ENCODE measurements at regions not wholly inside any gene's neighbourhood (a gene's known extent, or its start where the extent isn't known, plus 50 kb on each side); places are given as distances from the start of the nearest gene placed in this dataset.

DNA sequence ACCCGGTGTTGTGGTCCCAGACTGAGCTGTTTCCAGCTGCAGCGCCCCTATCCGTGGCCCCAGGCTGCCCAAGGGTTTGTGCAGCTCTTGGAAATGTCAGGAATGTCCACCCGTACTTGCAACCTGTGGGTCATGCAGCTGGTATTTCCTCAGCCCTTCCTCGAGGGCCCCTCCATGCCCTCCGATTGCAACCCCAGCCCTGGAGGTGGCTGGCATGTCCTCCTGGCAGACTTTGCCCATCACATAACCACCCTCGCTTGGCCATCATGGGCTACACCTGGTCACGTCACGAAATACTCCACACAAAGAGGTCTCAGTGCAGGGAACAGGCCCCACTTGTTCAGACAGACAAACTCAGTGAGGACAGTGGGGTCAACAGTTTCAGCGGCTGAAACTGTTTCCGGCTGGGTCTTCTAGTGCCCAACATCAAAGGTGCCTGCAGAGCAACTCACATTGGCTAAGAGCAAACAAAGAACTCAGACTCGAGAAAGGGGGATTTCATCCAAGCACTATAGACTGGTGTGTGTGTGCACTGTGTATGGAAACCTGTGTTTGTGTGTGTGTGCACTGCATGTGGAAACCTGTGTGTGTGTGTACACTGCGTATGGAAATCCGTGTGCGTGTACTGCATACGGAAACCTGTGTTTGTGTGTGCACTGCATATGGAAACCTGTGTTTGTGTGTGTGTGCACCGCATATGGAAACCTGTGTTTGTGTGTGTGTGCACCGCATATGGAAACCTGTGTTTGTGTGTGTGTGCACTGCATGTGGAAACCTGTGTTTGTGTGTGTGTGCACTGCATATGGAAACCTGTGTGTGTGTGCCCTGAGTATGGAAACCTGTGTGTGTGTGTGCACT is 72.8 kb upstream of the CCND1 start:
- Histone ChIP-seq H3K27me3 (replicated peaks; ENCODE audit: insufficient read depth) (no peaks in the 10 kb centered on the region), H3K36me3 (ENCODE audit: low read depth) (no peaks in the 10 kb centered on the region), H2AFZ (no peak overlapping the region), H3F3A (ENCODE audit: insufficient read depth) (no peaks in the 10 kb centered on the region), H3K9me2 (ENCODE audit: insufficient read depth) (no peaks in the 10 kb centered on the region), H3K79me2 (ENCODE audit: insufficient read depth) (no peaks in the 10 kb centered on the region), H4K20me1 (ENCODE audit: insufficient read depth) (no peaks in the 10 kb centered on the region), H3K4me2 (ENCODE audit: unreplicated experiment) (peak overlapping the region; percentile 16), H3K4me3 (no peak overlapping the region), H3K9me3 (ENCODE audit: low read depth) (no peaks in the 10 kb centered on the region), H3K9ac (no peak overlapping the region), H3K4me1 (ENCODE audit: insufficient read depth) (peaks cover 21% of the 10 kb centered on the region), H3K27ac (no peak overlapping the region)
- TF ChIP-seq EZH2 (IDR thresholded peaks at IDR 0.05; ENCODE audit: insufficient read depth, poor library complexity, severe bottlenecking) (no peak), EZH2phosphoT487 (IDR thresholded peaks at IDR 0.05; ENCODE audit: insufficient read depth, low read depth) (no peak)
- DNase-seq = peak; percentile 44
- in situ Hi-C loops (cut with MboI) = no loop called here
- 63 to 71% methylated on average over 17 to 18 of the region's 18 CpGs for WGBS, 2 experiments (ENCODE audit: low coverage in 1 of 2, low lambda C conversion rate in 2 of 2, missing lambda C conversion rate in 2 of 2)

DNA sequence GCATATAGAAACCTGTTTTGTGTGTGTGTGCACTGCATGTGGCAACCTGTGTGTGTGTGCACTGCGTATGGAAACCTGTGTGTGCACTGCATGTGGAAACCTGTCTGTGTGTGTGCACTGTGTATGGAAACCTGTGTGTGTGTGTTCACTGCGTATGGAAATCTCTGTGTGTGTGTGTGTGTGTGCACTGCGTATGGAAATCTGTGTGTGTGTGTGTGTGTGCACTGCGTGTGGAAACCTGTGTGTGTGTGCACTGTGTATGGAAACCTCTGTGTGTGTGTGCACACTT is 72.2 kb upstream of the CCND1 start:
- TF ChIP-seq EZH2 (IDR thresholded peaks at IDR 0.05; ENCODE audit: insufficient read depth, poor library complexity, severe bottlenecking) (no peak), EZH2phosphoT487 (IDR thresholded peaks at IDR 0.05; ENCODE audit: insufficient read depth, low read depth) (no peak)
- 43 to 63% methylated on average over 3 to 4 of the region's 4 CpGs for WGBS, 2 experiments (ENCODE audit: low coverage in 1 of 2, low lambda C conversion rate in 2 of 2, missing lambda C conversion rate in 2 of 2)
- Histone ChIP-seq H4K20me1 (ENCODE audit: insufficient read depth) (no peaks in the 10 kb centered on the region), H3K79me2 (ENCODE audit: insufficient read depth) (no peaks in the 10 kb centered on the region), H3K9me3 (ENCODE audit: low read depth) (no peaks in the 10 kb centered on the region), H3F3A (ENCODE audit: insufficient read depth) (no peaks in the 10 kb centered on the region), H3K27ac (no peak overlapping the region), H3K4me3 (no peak overlapping the region), H3K9me2 (ENCODE audit: insufficient read depth) (no peaks in the 10 kb centered on the region), H3K9ac (no peak overlapping the region), H3K4me1 (ENCODE audit: insufficient read depth) (peaks cover 21% of the 10 kb centered on the region), H3K36me3 (ENCODE audit: low read depth) (no peaks in the 10 kb centered on the region), H3K4me2 (ENCODE audit: unreplicated experiment) (no peak overlapping the region), H3K27me3 (replicated peaks; ENCODE audit: insufficient read depth) (no peaks in the 10 kb centered on the region), H2AFZ (no peak overlapping the region)
- no peak for DNase-seq
- in situ Hi-C loops (cut with MboI) = no loop called here

GRCh38 chr11:69569306-69570200 is 71.4 kb upstream of the CCND1 start:
- in situ Hi-C loops (cut with MboI) = no loop called here
- WGBS, 2 experiments (ENCODE audit: low coverage in 1 of 2, low lambda C conversion rate in 2 of 2, missing lambda C conversion rate in 2 of 2) = 88% methylated on average over 19 to 21 of the region's 21 CpGs

DNA sequence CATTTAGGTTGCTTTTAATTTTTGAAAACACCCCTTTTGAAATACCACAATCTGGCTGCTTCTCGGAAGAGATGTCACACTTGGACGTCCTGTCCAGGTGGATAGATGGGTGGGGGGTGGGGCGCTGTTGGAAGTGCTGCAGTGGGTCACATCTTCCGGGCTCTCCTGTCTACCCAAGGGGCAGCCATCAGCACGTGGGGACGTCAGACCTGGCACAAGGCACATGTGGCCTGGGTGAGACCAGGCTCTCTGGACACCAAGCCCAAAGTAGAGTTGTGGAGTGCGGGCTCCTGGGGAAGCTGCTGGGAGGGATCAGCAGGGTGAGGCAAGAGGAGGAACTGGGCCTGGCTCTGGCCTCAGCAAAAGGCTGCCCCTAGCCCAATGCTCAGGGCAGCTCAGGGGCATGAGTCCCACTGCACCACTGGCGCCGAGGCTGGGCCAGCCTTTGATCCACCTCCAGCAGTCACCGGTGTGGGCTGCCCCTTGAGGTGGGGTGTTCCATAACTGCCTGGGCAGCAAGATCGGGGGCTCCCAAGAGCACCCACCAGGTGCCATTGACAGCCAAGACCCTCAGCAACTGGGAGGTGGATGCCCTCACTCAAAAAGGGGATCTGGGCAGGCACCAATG is 68.6 kb upstream of the CCND1 start:
- Histone ChIP-seq H3K27ac (no peak overlapping the region), H3F3A (ENCODE audit: insufficient read depth) (no peaks in the 10 kb centered on the region), H2AFZ (no peak overlapping the region), H3K9me2 (ENCODE audit: insufficient read depth) (no peaks in the 10 kb centered on the region), H3K27me3 (replicated peaks; ENCODE audit: insufficient read depth) (no peaks in the 10 kb centered on the region), H3K9me3 (ENCODE audit: low read depth) (no peaks in the 10 kb centered on the region), H3K4me2 (ENCODE audit: unreplicated experiment) (no peak overlapping the region), H3K79me2 (ENCODE audit: insufficient read depth) (no peaks in the 10 kb centered on the region), H3K4me1 (ENCODE audit: insufficient read depth) (peaks cover 11% of the 10 kb centered on the region), H3K4me3 (no peak overlapping the region), H4K20me1 (ENCODE audit: insufficient read depth) (no peaks in the 10 kb centered on the region), H3K9ac (no peak overlapping the region), H3K36me3 (ENCODE audit: low read depth) (no peaks in the 10 kb centered on the region)
- no peak for DNase-seq
- in situ Hi-C loops (cut with MboI) = no loop called here
- TF ChIP-seq EZH2 (IDR thresholded peaks at IDR 0.05; ENCODE audit: insufficient read depth, poor library complexity, severe bottlenecking) (no peak), EZH2phosphoT487 (IDR thresholded peaks at IDR 0.05; ENCODE audit: insufficient read depth, low read depth) (no peak)
- WGBS, 2 experiments (ENCODE audit: low coverage in 1 of 2, low lambda C conversion rate in 2 of 2, missing lambda C conversion rate in 2 of 2) = 48 to 59% methylated on average over 9 to 11 of the region's 11 CpGs

More at GRCh38 chr11:69569306-69570200, 71.4 kb upstream of the CCND1 start:
- no peak overlapping the region for H2AFZ ChIP-seq
- no peak overlapping the region for H3K4me3 ChIP-seq
- no peak overlapping the region for H3K9ac ChIP-seq
- H3K4me2 ChIP-seq (ENCODE audit: unreplicated experiment) = no peak overlapping the region
- no peak for TF ChIP-seq EZH2 (IDR thresholded peaks at IDR 0.05; ENCODE audit: insufficient read depth, poor library complexity, severe bottlenecking)
- no peak for TF ChIP-seq EZH2phosphoT487 (IDR thresholded peaks at IDR 0.05; ENCODE audit: insufficient read depth, low read depth)
- no peaks in the 10 kb centered on the region for H4K20me1 ChIP-seq (ENCODE audit: insufficient read depth)
- no peak for DNase-seq
- H3K36me3 ChIP-seq (ENCODE audit: low read depth) = no peaks in the 10 kb centered on the region
- H3F3A ChIP-seq (ENCODE audit: insufficient read depth) = no peaks in the 10 kb centered on the region
- no peaks in the 10 kb centered on the region for H3K9me2 ChIP-seq (ENCODE audit: insufficient read depth)
- H3K4me1 ChIP-seq (ENCODE audit: insufficient read depth) = peaks cover 14% of the 10 kb centered on the region
- no peak overlapping the region for H3K27ac ChIP-seq
- no peaks in the 10 kb centered on the region for H3K79me2 ChIP-seq (ENCODE audit: insufficient read depth)
- no peaks in the 10 kb centered on the region for H3K27me3 ChIP-seq (replicated peaks; ENCODE audit: insufficient read depth)
- H3K9me3 ChIP-seq (ENCODE audit: low read depth) = no peaks in the 10 kb centered on the region

Measured in GM23248 (cell line).